GM12864 (cell line): ENCODE measurements at regions not wholly inside any gene's neighbourhood (a gene's known extent, or its start where the extent isn't known, plus 50 kb on each side); places are given as distances from the start of the nearest gene placed in this dataset.
"Not testable (repeated sequence)": the region's sequence is repeated elsewhere in the genome, so short reads cannot be mapped to it uniquely, and the experiment has no call there.

Experiments
- DNase-seq: peaks from one replicate; pipeline ENCODE4 v3.0.0-alpha.2; 2011; ENCODE audit warnings: low read depth
- H3K4me3 ChIP-seq: 2 replicates; pipeline ENCODE4 v1.5.1; 2011; ENCODE audit warnings: mild to moderate bottlenecking, low read depth, low read length, control low read depth
- CTCF ChIP-seq: IDR thresholded peaks from 2 replicates; pipeline ENCODE4 v1.5.1; 2011; ENCODE audit warnings: low read depth, mild to moderate bottlenecking, moderate library complexity, low read length, control low read depth, inconsistent platforms; ENCODE audit errors: missing control alignments

- no peak for TF ChIP-seq CTCF
- no peak overlapping the region for H3K4me3 ChIP-seq
- no peak for DNase-seq
Measured at GRCh38 chr3:59244343-59244742, 194.5 kb upstream of the CFAP20DC start.

- no peak for DNase-seq
- H3K4me3 ChIP-seq: no peak overlapping the region
- TF ChIP-seq CTCF: no peak
Measured at GRCh38 chr3:59243476-59243875, 193.7 kb upstream of the CFAP20DC start.

- no peak for TF ChIP-seq CTCF
- no peak overlapping the region for H3K4me3 ChIP-seq
- no peak for DNase-seq
Measured at GRCh38 chr3:59240666-59241255, 190.9 kb upstream of the CFAP20DC start.

- H3K4me3 ChIP-seq: no peak overlapping the region
- no peak for TF ChIP-seq CTCF
- no peak for DNase-seq
Measured at GRCh38 chr3:59237121-59237520, 187.3 kb upstream of the CFAP20DC start.

- H3K4me3 ChIP-seq: no peak overlapping the region
- no peak for DNase-seq
- TF ChIP-seq CTCF: no peak
Measured at GRCh38 chr3:59235634-59236012, 185.8 kb upstream of the CFAP20DC start.

GRCh38 chr3:59234884-59235633 lies 185.2 kb upstream of the CFAP20DC start:
- no peak for DNase-seq
- H3K4me3 ChIP-seq: no peak overlapping the region
- TF ChIP-seq CTCF: no peak

- not testable (repeated sequence) for DNase-seq, H3K4me3 ChIP-seq
Measured at GRCh38 chr3:59230379-59230778, 180.6 kb upstream of the CFAP20DC start.
